Liver (tissue), 3 donors: ENCODE measurements at regions not wholly inside any gene's neighbourhood (a gene's known extent, or its start where the extent isn't known, plus 50 kb on each side); places are given as distances from the start of the nearest gene placed in this dataset.

ENCODE experiments used
- ATF3 ChIP-seq: IDR thresholded peaks from 2 replicates; pipeline ENCODE4 v1.6.1; 2016; ENCODE audit warnings: antibody characterized with exemption
- CTCF ChIP-seq: fragments of 150-350 bp; IDR thresholded peaks from 2 replicates; pipeline ENCODE4 v1.5.1; 2017; ENCODE audit warnings: improper control_type of control experiment, low read depth, low read length; ENCODE audit not compliant: missing input control
- EGR1 ChIP-seq, 2 donors: IDR thresholded peaks; 2 replicates each; pipeline ENCODE4 v1.6.1; 2016 to 2018; ENCODE audit warnings: antibody characterized with exemption in 2 of 2, low read depth in 2 of 2
- FOXA1 ChIP-seq: IDR thresholded peaks from 2 replicates; pipeline ENCODE4 v1.6.1; 2016; ENCODE audit warnings: antibody characterized with exemption
- GABPA ChIP-seq, 2 donors: IDR thresholded peaks in 1 of 2; conservative IDR thresholded peaks in 1 of 2; 2 replicates each; pipeline ENCODE4 v1.6.1; 2016; ENCODE audit warnings: antibody characterized with exemption in 2 of 2, mild to moderate bottlenecking in 1 of 2, moderate library complexity in 1 of 2
- JUND ChIP-seq, 2 donors: IDR thresholded peaks; 2 replicates each; pipeline ENCODE4 v1.6.1; 2016; ENCODE audit warnings: antibody characterized with exemption in 2 of 2
- MAX ChIP-seq: IDR thresholded peaks from 2 replicates; pipeline ENCODE4 v1.6.1; 2016; ENCODE audit warnings: antibody characterized with exemption
- RAD21 ChIP-seq, 2 donors: IDR thresholded peaks; 2 replicates each; pipeline ENCODE4 v1.6.1; 2016; ENCODE audit warnings: antibody characterized with exemption in 2 of 2, mild to moderate bottlenecking in 2 of 2
- REST ChIP-seq: IDR thresholded peaks from 2 replicates; pipeline ENCODE4 v1.6.1; 2016; ENCODE audit warnings: antibody characterized with exemption, mild to moderate bottlenecking
- RXRA ChIP-seq, 2 donors: IDR thresholded peaks; 2 replicates each; pipeline ENCODE4 v1.6.1; 2017 to 2018; ENCODE audit warnings: antibody characterized with exemption in 2 of 2, mild to moderate bottlenecking in 1 of 2
- SP1 ChIP-seq: IDR thresholded peaks from 2 replicates; pipeline ENCODE4 v1.6.1; 2018; ENCODE audit warnings: antibody characterized with exemption, mild to moderate bottlenecking
- YY1 ChIP-seq: IDR thresholded peaks from 2 replicates; pipeline ENCODE4 v1.6.1; 2016; ENCODE audit warnings: antibody characterized with exemption, mild to moderate bottlenecking
- ZBTB33 ChIP-seq: IDR thresholded peaks from 2 replicates; pipeline ENCODE4 v1.6.1; 2016; ENCODE audit warnings: antibody characterized with exemption
- donor health status: healthy.
- donor health status: healthy.

- no peak for TF ChIP-seq CTCF
- no peak for TF ChIP-seq REST
- no peak for TF ChIP-seq SP1
- no peak for TF ChIP-seq GABPA (IDR thresholded peaks at IDR 0.05 in 1 of 2, conservative IDR thresholded peaks at IDR 0.05 in 1 of 2)
- no peak for TF ChIP-seq MAX
- TF ChIP-seq YY1 = no peak
- no peak for TF ChIP-seq RAD21 (IDR thresholded peaks at IDR 0.05)
- no peak for TF ChIP-seq JUND (IDR thresholded peaks at IDR 0.05)
- TF ChIP-seq ZBTB33 = no peak
- no peak for TF ChIP-seq EGR1 (IDR thresholded peaks at IDR 0.05; ENCODE audit: low read depth in 2 of 2)
- TF ChIP-seq ATF3 = no peak
- TF ChIP-seq RXRA (IDR thresholded peaks at IDR 0.05) = no peak
- TF ChIP-seq FOXA1 = no peak
Measured at GRCh38 chr2:217612920-217613319, 389.9 kb downstream of the TNS1 start.
